Astrocyte (in vitro differentiated cells and primary cell): ENCODE measurements at regions not wholly inside any gene's neighbourhood (a gene's known extent, or its start where the extent isn't known, plus 50 kb on each side); places are given as distances from the start of the nearest gene placed in this dataset.

Experiments used
- EZH2 ChIP-seq: IDR thresholded peaks from 2 replicates; pipeline ENCODE4 v1.6.1; 2012; ENCODE audit warnings: mild to moderate bottlenecking, low read length, inconsistent platforms; ENCODE audit not compliant: insufficient read depth
- TF ChIP-seq, protein P1 (sequence below): IDR thresholded peaks from 2 replicates; pipeline ENCODE4 v1.5.1; 2011; ENCODE audit warnings: low read depth, mild to moderate bottlenecking, inconsistent platforms, low read length, moderate library complexity; ENCODE audit not compliant: insufficient read depth

DNA sequence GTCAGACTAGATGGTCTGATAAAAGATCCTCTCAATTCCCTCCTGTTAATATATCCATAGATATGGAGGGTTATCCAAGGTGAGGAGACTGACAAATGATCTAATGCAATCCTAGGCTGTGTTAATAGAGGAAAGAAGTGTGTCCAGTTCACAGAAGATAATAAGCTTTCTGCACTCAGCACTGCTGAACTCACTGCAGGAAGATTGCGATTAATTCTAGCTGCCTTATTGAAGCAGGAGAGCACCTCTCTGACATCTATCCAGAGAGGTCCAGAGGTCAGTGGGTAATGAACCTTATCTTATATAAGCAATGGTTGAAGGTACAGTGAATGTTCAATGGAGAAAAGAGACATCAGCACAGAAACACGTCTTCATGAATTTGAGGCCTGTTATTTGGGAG, 75.9 kb upstream of the SLC10A2 start:
- TF ChIP-seq, protein P1, sequence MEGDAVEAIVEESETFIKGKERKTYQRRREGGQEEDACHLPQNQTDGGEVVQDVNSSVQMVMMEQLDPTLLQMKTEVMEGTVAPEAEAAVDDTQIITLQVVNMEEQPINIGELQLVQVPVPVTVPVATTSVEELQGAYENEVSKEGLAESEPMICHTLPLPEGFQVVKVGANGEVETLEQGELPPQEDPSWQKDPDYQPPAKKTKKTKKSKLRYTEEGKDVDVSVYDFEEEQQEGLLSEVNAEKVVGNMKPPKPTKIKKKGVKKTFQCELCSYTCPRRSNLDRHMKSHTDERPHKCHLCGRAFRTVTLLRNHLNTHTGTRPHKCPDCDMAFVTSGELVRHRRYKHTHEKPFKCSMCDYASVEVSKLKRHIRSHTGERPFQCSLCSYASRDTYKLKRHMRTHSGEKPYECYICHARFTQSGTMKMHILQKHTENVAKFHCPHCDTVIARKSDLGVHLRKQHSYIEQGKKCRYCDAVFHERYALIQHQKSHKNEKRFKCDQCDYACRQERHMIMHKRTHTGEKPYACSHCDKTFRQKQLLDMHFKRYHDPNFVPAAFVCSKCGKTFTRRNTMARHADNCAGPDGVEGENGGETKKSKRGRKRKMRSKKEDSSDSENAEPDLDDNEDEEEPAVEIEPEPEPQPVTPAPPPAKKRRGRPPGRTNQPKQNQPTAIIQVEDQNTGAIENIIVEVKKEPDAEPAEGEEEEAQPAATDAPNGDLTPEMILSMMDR: no peak
- no peak for TF ChIP-seq EZH2
